ENCODE measurements at regions not wholly inside any gene's neighbourhood (a gene's known extent, or its start where the extent isn't known, plus 50 kb on each side); places are given as distances from the start of the nearest gene placed in this dataset.
"Not testable (repeated sequence)": the region's sequence is repeated elsewhere in the genome, so short reads cannot be mapped to it uniquely, and the experiment has no call there.

DNA sequence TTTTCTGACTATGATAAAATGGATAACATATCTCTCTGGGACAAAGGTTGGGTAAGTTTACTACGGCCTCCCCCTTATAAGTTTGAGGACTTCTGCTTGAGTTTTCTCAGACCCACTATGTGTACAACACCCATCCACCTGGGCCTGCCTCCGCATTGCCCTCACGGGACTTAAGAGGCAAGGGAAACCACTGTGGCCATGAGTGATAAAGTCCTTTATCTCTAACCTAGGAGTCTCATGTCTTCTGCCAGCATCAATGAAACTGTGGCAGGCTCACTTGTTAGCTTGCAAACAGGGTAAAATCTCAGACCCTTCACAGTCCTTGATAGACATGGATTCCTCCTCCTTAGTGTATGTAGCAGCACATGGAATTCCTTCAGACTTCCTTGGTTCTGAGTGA is 173.4 kb upstream of the MYLIP start:
- no peak for DNase-seq (ENCODE audit: low read depth)

DNA sequence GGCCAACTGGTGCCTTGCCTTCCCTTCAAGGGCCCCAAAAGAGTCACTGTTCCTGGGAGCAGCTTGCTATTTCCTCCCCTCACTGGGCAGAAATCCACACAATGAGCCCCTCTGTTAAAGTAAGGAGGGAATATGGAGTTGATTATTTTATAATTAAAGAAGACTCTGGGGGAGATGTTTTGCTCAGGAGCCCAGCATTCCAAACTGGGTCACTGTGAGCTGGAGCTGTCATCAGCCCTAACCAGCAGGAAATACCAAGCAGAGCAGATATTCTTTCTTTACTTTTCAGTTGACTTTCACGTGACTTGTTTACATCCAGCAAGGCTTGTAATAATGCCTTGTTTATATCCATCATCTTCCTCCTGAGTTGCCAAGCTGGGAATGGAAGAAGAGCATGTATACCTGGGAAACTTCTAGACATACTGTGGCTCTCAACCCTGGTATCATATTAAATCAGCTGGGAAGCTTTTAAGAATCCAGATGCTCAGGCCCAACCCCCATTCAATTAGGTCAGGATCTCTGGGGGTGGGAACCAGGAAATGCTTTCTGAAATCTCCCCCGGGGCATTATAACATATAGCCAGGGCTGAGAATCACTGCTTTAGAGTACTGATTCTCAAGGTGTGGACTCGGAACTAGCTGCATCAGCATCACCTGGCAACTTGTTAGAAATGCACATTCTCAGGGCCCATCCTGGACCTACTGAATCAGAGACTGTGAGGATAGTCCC is 175.6 kb upstream of the MYLIP start:
- DNase-seq (ENCODE audit: low read depth), result no peak

DNA sequence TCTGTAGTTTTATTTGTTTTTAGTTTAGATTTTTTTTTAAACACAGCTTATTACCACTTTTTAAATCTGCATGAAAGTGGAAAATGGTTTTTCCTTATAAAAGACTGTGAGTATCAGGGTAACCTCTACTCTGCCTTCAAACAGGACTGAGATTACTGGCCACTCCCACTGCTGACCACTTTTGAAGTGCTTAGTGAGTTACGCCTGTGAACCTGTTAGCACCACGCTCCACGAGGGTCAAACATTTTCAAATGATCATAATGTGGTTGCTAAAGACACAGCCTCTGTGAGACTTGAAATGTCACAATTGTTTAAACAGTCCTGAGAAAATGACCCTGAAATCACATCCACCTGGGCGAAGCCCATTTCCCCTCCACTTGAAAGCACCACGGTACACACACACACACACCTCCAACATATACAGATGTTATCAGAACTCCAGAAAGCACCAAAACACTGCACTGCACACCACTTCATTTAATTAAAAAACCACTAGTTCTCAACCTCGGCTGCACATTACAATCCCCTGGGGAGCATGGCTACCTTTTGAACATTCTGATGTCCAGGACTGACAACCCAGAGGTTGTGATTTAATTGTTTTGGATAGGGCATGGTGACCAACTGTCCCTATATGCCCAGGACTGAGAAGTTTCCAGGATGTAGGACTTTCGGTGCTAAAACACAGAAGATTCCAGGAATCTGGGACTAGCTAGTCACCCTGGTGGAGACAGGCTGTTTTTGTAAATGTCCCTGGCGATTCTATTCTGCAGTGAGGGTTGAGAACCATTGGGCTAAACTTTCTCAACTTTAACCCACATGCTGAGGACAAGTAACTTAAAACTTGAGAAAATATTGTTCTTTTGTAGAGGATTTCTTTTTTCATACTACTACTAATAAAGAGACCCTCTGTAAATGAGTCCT is 176.4 kb upstream of the MYLIP start:
- DNase-seq (ENCODE audit: low read depth), result no peak

DNA sequence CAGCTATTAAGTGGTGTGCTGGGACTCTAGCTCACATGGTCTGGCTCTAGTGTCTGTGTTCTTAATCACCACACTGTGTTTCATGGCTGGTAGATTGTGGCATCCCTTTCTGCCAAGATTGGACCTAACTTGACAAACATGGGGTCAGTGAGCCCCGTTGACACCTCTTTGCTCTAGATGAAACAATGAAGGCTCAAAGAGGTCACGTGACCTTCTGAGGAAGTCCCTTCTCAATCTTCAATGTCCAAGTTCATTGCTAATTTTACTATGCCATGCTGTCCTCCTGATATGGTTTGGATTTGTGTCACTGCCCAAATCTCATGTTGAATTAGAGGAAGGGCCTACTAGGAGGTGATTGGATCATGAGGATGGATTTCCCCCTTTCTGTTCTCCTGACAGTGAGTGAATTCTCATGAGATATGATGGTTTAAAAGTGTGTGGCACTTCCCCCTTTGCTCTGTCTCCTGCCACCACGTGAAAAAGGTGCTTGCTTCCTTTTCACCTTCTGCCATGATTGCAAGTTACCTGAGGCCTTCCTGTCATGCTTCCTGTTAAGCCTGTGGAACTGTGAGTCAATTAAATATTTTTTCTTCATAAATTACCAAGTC is 177.8 kb upstream of the MYLIP start:
- DNase-seq (ENCODE audit: low read depth), result no peak

DNA sequence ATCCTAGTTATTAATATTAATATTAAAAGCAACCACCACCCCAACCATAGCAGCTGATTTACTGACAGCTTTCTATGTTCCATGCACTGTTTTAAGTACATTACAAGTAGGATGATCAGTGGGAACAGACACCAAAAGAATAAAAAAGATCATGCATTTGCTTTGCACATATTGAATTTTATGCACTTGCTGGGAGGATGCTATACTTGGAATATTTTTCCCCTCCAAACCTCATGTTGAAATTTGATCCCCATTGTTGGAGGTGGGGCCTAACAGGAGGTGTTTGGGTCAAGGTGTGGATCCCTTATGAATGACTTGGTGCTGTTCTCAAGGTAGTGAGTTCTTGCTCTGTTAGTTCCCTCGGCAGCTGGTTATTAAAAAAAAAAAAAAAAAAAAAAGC is 178.9 kb upstream of the MYLIP start:
- no peak for DNase-seq (ENCODE audit: low read depth)

DNA sequence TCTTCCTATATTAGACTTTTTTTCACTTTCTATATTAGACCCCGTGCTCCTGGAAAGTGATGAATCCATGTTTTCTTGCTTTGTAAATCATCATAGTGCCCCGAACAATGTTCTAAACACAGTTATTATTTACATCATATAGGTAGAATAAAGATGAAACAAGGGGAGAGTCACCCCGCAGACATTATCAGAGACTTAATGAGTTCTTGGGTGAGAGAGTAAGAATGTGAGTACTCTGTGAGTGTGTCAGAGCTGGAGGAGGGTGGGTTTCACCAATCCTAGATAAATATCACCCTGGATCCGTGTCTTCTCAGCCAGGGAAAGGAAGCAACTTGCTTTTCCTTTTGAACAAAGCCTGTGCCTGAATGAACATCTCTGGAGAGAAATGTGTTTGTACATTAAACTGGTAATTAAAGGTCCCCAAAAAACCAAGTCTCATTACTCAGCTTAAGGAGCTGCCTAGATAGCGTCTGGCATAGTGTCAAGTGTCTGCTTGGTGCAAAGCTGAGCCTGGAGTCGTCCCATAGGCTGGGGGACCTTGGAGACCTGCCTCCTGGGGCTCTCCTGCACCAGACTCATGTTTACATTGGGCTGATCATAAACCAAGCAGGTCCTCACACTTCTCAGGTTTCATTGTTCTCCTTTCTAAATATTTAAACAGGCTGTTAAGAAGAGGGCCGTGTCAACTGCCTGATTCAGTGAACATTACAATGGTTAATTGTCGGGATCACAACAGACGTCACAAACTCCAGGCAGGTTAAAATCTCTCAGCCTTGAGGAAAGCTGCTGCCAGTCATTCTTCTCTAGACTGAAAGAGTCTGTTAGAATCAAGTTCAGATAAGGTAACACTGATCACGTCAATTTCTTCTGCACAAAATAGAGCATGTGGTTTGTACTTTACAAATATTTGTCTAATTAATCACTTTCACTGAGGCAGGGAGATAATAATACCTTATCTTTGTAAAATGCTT is 179.7 kb upstream of the MYLIP start:
- no peak for DNase-seq (ENCODE audit: low read depth)

DNA sequence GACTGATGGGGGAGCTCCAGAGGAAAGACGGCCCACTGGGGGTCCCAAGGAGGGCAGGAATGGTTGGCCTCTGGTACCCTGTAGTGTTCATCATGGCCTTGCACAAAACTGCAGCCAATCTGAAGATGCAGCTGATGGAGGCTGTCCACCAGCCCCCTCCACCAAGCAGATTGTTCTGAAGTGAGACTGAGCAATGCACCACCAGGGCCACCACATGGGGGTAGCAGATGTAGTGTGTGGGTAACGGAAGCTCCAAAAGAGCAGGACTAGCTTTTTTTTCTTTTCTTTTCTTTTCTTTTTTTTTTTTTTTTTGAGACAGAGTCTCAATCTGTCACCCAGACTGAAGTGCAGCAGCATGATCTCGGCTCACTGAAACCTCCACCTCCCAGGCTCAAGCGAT is 181.0 kb upstream of the MYLIP start:
- no peak for DNase-seq (ENCODE audit: low read depth)

DNA sequence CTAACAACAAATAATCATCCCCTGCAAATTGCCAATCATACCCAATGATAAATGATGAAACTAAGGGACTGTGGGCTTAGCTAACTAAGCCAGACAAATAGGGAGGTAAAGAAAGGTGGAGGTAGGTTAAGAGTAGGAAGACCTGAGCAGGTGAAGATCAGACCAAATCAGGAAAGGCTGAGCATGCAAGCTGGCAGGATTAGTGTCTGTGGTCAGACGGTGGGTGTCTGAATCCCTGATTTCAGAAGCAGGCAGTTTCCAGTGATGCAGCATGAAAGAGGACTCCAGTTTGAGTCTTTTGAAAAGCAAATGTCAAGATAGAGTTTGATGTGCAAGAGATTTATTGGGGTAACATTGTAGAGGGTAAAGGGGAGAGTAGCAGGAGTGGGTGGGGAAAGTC is 181.4 kb upstream of the MYLIP start:
- DNase-seq (ENCODE audit: low read depth), result no peak

DNA sequence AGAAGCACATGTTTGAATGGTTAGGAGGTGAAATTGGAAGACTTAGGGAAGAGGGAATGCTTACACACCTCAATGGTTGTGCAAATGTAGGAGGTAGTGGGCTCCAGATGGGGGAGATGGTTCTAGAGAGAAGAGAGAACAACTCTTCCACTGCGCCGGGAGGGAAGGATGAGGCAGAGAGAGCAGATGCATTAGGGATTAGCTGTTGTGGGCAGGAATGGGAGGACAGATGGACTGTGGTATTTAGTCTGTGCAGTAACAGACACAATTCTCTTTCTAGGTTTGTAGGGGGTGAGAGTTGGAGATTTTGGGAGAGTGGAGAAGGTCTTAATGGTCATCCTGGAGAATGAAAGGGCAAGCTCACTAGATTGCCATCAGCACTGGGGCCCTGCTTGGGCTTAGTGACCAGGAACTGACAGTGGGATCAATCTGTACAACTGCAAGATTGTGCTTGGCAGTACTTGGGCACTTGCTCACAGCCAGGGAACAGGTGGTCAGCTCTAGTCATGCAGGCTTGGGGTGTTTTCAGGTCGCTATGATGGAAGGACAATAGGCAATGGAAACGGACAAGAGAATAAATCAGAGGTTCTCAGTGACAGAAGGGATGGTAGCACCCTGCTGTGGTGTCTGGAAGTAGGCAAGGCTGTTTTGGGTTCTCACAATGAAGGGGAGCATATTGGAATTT is 182.0 kb upstream of the MYLIP start:
- no peak for DNase-seq (ENCODE audit: low read depth)

DNA sequence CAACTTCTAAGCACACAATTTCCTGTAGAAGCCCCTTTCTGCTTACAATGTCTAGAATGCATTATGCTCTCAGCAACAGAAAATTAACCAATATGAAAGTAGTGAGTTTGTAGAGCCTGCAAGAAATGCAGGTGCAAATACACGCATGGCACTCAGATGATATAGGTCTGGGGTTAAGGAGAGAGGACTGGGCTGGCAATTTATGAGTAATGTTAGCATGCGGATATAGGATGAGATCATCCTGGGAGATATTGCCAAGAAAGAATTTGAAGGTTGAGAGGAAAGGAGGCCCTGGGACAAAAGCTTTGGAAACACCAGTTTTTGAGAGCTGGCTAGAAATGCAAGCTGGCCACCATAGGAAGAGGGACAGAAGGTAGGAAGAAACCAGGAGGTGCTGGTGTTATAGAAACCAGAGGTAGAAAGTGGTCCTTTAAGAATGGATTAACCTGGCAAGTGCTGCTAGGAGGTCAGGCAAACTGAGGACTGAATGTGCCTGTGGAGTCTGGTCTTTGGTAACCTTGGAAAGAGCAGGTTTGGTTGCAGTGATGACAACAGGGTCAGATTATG is 183.2 kb upstream of the MYLIP start:
- DNase-seq (ENCODE audit: low read depth), result no peak

DNA sequence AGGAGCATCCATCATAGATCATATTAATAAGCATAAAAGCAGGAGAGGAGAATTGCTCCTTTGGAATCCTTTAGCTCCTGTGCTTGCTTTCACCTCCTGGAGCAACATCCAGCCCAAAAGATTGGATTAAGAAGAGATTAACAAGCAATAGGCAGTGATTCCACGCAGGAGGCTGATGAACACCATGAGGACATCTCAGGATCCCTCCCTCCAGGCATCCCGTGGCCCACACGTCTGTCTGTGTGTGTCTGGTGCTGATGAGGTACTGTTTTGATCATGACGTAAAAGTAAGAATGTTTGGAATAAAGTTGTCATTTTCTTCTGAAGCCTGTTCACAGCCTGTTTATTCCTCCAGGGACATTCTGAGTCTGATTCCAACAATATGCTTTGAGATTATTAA is 185.5 kb upstream of the MYLIP start:
- DNase-seq (ENCODE audit: low read depth), result no peak

DNA sequence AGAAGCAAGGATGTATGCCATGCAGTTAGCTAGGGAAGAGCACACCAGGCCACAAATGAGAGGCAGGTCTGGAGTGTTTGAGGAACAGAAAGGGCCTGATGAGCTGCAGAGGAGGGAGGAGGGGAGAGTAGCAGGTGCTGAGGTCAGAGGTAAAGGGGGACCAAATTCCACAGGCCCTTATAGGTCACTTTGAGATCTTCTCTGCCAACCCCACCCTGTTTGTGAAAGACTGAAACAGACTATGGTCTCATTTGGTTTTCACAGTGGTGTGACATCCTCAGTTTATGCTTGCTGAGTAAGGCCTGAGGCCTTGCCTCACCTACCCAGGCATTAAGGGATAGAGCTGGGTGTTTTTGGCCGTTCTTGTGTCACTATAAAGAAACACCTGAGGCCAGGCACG is 187.7 kb upstream of the MYLIP start:
- DNase-seq (ENCODE audit: low read depth), result no peak

DNA sequence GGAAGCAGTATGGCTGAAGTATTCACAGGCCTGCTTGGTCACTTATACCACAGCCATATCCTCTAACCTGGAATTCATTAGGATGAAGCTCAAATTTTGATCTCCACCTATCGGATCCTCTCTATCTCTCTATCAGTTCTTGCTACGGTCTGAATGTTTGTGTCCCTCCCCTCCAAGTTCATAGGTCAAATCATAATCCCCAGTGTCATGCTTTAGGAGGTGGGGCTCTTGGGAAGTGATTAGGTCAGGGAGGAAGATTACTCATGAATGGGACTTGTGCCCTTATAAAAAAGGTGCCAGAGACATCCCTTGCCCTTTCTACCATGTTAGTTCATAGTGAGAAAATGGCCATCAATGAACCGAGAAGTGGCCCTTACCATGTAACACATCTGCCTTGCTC is 190.8 kb upstream of the MYLIP start:
- no peak for DNase-seq (ENCODE audit: low read depth)

DNA sequence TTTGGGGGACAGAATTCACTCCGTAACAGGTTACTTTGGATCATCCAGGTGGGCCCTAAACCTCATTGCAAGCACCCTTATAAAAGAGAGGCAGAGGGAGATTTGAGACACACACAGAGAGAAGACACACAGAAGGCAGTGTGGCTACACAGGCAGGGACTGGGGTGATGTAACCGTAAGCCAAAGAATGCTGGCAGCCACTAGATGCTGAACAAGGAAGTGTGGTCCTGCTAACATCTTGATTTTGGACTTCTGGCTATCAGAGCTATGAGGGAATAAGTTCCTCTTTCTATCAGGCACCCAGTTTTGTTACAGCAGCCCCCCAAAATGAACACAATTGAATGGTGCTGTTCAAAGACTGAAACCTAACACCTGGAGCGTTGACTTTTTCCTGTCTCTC is 191.3 kb upstream of the MYLIP start:
- no peak for DNase-seq (ENCODE audit: low read depth)

DNA sequence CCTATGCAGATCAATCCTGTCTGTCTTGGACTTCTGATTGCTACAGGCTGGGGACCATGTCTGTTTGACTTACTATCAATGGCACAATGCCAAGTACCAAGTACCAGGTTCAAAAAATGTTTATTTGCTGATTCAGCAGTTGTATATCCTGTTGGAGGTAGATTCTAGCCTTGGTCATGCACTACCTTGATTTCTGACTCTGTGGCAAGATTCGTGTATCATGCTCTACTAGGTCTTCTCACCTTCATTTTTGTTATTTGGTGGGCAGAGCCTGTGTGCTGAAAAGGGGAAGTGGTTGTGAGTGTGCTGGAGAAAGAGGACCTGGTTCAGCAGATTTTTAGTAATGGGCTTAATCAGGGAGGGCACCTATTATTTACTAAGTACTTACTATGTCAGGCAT is 192.4 kb upstream of the MYLIP start:
- DNase-seq (ENCODE audit: low read depth), result no peak

DNA sequence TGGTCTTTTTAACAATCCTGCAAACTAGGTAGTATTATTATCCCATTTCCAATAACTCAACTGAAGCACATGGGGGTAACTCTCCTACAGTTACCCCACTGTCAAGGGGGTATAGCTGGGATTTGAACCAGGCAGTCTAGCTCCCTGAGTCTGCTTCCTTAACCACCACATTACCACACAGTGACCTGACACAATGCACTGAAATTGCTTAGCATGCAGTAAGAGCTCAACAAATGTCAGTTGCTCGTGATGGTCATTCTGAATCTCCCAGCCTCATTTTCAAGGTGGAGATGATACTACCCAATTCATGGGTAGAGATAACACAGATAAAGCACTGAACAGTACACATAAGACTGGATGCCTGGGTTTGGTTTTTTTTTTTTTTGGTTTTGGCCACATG is 193.2 kb upstream of the MYLIP start:
- DNase-seq (ENCODE audit: low read depth), result no peak

DNA sequence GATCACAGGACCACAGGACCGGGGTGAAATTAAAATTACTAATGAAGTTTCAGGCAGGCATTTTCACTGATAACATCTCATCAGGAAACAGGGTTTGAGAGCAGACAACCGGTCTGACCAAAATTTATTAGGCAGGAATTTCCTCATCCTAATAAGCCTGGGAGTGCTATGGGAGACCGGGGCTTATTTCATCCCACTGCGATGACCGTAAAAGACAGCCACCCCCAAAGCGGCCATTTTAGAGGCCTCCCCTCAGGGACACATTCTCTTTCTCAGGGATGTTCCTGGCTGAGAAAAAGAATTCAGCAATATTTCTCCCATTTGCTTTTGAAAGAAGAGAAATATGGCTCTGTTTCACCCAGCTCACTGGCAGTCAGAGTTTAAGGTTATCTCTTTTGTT is 197.2 kb upstream of the MYLIP start:
- DNase-seq (ENCODE audit: low read depth), result not testable (repeated sequence)

DNA sequence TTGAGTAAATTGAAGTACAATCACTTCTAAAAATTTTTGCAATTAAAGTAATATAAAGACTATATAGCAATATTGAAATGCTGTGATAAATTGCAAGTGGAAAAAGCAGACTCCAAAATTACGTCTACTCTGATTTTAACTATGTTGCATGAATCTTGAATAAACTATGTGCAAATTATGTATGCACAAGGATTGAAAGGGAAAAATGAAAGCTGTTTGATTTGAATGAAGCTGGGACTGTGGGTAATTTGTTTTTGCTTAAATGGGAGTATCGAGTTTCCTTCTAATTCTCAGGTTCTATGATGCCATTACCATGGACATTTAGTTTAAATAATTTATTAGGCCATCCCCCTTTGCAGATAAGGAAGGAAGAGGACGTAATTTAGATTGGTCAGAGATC is 198.7 kb upstream of the MYLIP start:
- DNase-seq (ENCODE audit: low read depth), result no peak

DNA sequence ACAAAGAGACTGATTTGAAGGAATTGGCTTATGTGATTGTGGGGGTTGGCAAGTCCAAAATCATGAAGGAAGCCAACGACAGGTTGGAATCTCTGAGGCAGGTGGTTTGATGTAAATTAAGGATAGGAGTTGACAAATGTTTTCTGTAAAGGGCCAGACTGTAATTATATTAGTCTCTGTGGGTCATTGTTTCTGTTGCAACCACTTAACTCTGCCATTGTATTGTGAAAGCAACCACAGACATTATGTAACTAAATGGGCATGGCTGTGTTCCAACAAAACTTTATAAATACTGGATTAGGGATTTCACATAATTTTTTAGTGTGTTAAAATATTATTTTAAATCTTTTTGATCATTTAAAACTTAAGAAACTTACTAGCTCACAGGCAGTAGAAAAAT is 199.2 kb upstream of the MYLIP start:
- DNase-seq (ENCODE audit: low read depth), result no peak

DNA sequence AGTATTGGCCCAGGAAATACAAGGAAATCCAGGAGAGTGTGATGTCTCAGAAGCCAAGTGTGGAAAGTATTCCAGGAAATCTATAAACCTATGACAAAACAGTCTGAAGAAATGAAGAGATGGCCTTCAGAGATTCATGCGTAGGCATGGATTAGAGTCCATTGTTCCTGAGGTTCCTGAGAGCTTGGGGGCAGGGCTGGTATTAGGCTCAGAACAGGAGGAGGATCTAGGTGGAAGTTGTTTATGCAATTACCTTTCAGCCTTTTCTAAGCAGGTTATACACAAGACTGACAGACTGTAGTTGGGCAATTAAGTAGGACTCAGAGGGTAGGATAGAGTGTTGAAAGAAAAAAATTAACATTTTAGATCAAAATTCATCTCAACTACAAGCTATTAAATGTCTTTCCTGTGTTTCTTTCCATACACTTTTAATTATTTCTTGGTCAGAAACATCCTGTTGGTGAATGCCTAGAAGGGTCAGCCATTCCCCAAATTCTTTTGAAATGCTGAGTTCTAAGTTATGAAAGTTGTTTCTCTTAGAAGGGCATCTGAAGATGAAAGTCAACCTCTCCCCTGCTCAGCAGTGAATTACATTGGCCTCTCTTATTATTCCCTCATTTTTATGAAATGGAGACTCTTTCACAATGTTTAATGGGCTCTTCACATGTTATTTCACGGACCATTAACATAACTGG is 201.2 kb upstream of the MYLIP start:
- no peak for DNase-seq (ENCODE audit: low read depth)

Data from non-pigmented ciliary epithelial cell (primary cell).